Activated T-cell treated with anti-CD3 and anti-CD28 coated beads for 24 hours (primary cell): ENCODE measurements at regions not wholly inside any gene's neighbourhood (a gene's known extent, or its start where the extent isn't known, plus 50 kb on each side); places are given as distances from the start of the nearest gene placed in this dataset.

Experiments used
- DNase-seq: peaks from one replicate; pipeline ENCODE4 v3.0.0-alpha.2; 2020; ENCODE audit warnings: low read depth

- no peak for DNase-seq
Measured at GRCh38 chr18:78650926-78651325, 328.7 kb upstream of the SALL3 start.

GRCh38 chr18:78652001-78652545 is 327.5 kb upstream of the SALL3 start:
- DNase-seq = no peak

GRCh38 chr18:78655921-78656320 is 323.7 kb upstream of the SALL3 start:
- DNase-seq = no peak

GRCh38 chr18:78656346-78656925 is 323.2 kb upstream of the SALL3 start:
- DNase-seq = no peak

- no peak for DNase-seq
Measured at GRCh38 chr18:78658531-78658930, 321.1 kb upstream of the SALL3 start.

- no peak for DNase-seq
Measured at GRCh38 chr18:78659057-78659456, 320.6 kb upstream of the SALL3 start.

- no peak for DNase-seq
Measured at GRCh38 chr18:78659748-78660147, 319.9 kb upstream of the SALL3 start.

- no peak for DNase-seq
Measured at GRCh38 chr18:78660311-78660710, 319.3 kb upstream of the SALL3 start.

GRCh38 chr18:78661316-78661715 is 318.3 kb upstream of the SALL3 start:
- no peak for DNase-seq

- no peak for DNase-seq
Measured at GRCh38 chr18:78662879-78663278, 316.7 kb upstream of the SALL3 start.

- DNase-seq = no peak
Measured at GRCh38 chr18:78664048-78664447, 315.6 kb upstream of the SALL3 start.

GRCh38 chr18:78664848-78665247 is 314.8 kb upstream of the SALL3 start:
- DNase-seq = no peak

GRCh38 chr18:78665644-78666043 is 314.0 kb upstream of the SALL3 start:
- no peak for DNase-seq

GRCh38 chr18:78666666-78667335 is 312.8 kb upstream of the SALL3 start:
- no peak for DNase-seq

- no peak for DNase-seq
Measured at GRCh38 chr18:78670778-78671391, 308.7 kb upstream of the SALL3 start.

GRCh38 chr18:78671551-78671950 is 308.1 kb upstream of the SALL3 start:
- no peak for DNase-seq

GRCh38 chr18:78672862-78673446 is 306.7 kb upstream of the SALL3 start:
- DNase-seq = no peak

GRCh38 chr18:78673516-78674321 is 305.9 kb upstream of the SALL3 start:
- DNase-seq = no peak

GRCh38 chr18:78675231-78675630 is 304.4 kb upstream of the SALL3 start:
- DNase-seq = no peak

GRCh38 chr18:78676622-78677482 is 302.8 kb upstream of the SALL3 start:
- no peak for DNase-seq
